GM20431 (cell line): ENCODE measurements at regions not wholly inside any gene's neighbourhood (a gene's known extent, or its start where the extent isn't known, plus 50 kb on each side); places are given as distances from the start of the nearest gene placed in this dataset.

Experiments used
- in situ Hi-C: fragments of 300-500 bp; cut with MseI, MboI; formaldehyde crosslinking; loops from one replicate; pipeline ENCODE4 v1.15.0; 2020; ENCODE audit warnings: low sequenced_read_pairs; ENCODE audit not compliant: unreplicated experiment

- in situ Hi-C loops = no loop called here
These were observed 99.9 kb upstream of the MAP3K4 start for GRCh38 chr6:160891690-160892089.

- in situ Hi-C loops = no loop called here
These were observed 96.0 kb upstream of the MAP3K4 start for GRCh38 chr6:160895562-160895961.

- in situ Hi-C loops = no loop called here
These were observed 91.7 kb upstream of the MAP3K4 start for GRCh38 chr6:160899671-160900430.

GRCh38 chr6:160911949-160912348 lies 79.6 kb upstream of the MAP3K4 start:
- in situ Hi-C loops = no loop called here

- in situ Hi-C loops = no loop called here
These were observed 79.2 kb upstream of the MAP3K4 start for GRCh38 chr6:160912411-160912810.

GRCh38 chr6:160917572-160917971 lies 74.0 kb upstream of the MAP3K4 start:
- in situ Hi-C loops = no loop called here

- in situ Hi-C loops = no loop called here
These were observed 71.7 kb upstream of the MAP3K4 start for GRCh38 chr6:160919723-160920440.

GRCh38 chr6:160921095-160921494 lies 70.5 kb upstream of the MAP3K4 start:
- in situ Hi-C loops = no loop called here

- in situ Hi-C loops = no loop called here
These were observed 65.0 kb upstream of the MAP3K4 start for GRCh38 chr6:160926281-160927276.

- in situ Hi-C loops = no loop called here
These were observed 64.2 kb upstream of the MAP3K4 start for GRCh38 chr6:160927416-160927815.

- in situ Hi-C loops = no loop called here
These were observed 62.2 kb upstream of the MAP3K4 start for GRCh38 chr6:160929361-160929760.

GRCh38 chr6:160929831-160930230 lies 61.7 kb upstream of the MAP3K4 start:
- in situ Hi-C loops = loop anchor here (10.0 kb wide), 1 partner anchor 445 kb away; no protein-coding TSS in a partner anchor

GRCh38 chr6:160930547-160931377 lies 60.8 kb upstream of the MAP3K4 start:
- in situ Hi-C loops = loop anchor here (10.0 kb wide), 1 partner anchor 444 kb away; no protein-coding TSS in a partner anchor

- in situ Hi-C loops = loop anchor here (10.0 kb wide), 1 partner anchor 443 kb away; no protein-coding TSS in a partner anchor
These were observed 59.9 kb upstream of the MAP3K4 start for GRCh38 chr6:160931378-160932310.

- in situ Hi-C loops = loop anchor here (10.0 kb wide), 1 partner anchor 442 kb away; no protein-coding TSS in a partner anchor
These were observed 58.3 kb upstream of the MAP3K4 start for GRCh38 chr6:160933256-160933655.

GRCh38 chr6:160934157-160934556 lies 57.4 kb upstream of the MAP3K4 start:
- in situ Hi-C loops = loop anchor here (10.0 kb wide), 1 partner anchor 441 kb away; no protein-coding TSS in a partner anchor

GRCh38 chr6:160940197-160940596 lies 51.4 kb upstream of the MAP3K4 start:
- in situ Hi-C loops = no loop called here
